Mesothelial cell of epicardium (in vitro differentiated cells): ENCODE measurements at regions not wholly inside any gene's neighbourhood (a gene's known extent, or its start where the extent isn't known, plus 50 kb on each side); places are given as distances from the start of the nearest gene placed in this dataset.

Experiments
- DNase-seq, 2 experiments: peaks; one replicate each; pipeline ENCODE4 v3.0.0; 2021; ENCODE audit warnings: low spot score in 2 of 2; ENCODE audit not compliant: unreplicated experiment in 2 of 2
- H3K27ac Mint-ChIP-seq: 2 replicates; pipeline ENCODE4 v1.8.0; 2021; ENCODE audit warnings: mixed read lengths
- H3K27me3 Mint-ChIP-seq: 2 replicates; pipeline ENCODE4 v1.8.0; 2021; ENCODE audit warnings: low read depth, mixed read lengths
- H3K36me3 Mint-ChIP-seq: 2 replicates; pipeline ENCODE4 v1.8.0; 2021; ENCODE audit warnings: mixed read lengths
- H3K4me1 Mint-ChIP-seq: 2 replicates; pipeline ENCODE4 v1.8.0; 2021; ENCODE audit warnings: mixed read lengths
- H3K4me3 Mint-ChIP-seq: 2 replicates; pipeline ENCODE4 v1.8.0; 2021; ENCODE audit warnings: mild to moderate bottlenecking, moderate library complexity, mixed read lengths
- H3K9me3 Mint-ChIP-seq: 2 replicates; pipeline ENCODE4 v1.8.0; 2021; ENCODE audit warnings: mixed read lengths
- TF ChIP-seq, protein P1 (sequence below): fragments of 200-600 bp; sonication (generic); IDR thresholded peaks from one replicate; pipeline ENCODE4 v1.5.0; 2021; ENCODE audit warnings: antibody characterized with exemption; ENCODE audit not compliant: unreplicated experiment

DNA sequence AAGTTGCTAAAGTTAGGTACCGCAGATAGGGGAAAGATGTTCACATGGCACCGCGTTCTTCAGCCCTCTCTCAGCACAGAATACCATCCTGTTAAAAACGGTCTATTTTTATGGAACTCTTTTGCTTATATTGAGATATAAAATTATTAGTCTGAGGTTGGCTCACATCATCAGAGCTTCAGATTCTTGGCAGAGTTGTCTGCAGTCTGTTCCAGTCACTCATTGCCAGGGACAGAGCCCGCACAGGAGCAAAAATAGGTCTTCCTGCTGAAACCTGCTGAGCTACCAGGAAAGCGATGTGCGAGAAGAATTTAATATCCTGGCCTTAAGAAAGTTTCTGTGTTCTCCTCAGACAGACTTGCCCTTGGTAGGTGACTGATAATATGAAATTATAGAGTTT, 249.8 kb downstream of the VRK1 start:
- TF ChIP-seq, protein P1, sequence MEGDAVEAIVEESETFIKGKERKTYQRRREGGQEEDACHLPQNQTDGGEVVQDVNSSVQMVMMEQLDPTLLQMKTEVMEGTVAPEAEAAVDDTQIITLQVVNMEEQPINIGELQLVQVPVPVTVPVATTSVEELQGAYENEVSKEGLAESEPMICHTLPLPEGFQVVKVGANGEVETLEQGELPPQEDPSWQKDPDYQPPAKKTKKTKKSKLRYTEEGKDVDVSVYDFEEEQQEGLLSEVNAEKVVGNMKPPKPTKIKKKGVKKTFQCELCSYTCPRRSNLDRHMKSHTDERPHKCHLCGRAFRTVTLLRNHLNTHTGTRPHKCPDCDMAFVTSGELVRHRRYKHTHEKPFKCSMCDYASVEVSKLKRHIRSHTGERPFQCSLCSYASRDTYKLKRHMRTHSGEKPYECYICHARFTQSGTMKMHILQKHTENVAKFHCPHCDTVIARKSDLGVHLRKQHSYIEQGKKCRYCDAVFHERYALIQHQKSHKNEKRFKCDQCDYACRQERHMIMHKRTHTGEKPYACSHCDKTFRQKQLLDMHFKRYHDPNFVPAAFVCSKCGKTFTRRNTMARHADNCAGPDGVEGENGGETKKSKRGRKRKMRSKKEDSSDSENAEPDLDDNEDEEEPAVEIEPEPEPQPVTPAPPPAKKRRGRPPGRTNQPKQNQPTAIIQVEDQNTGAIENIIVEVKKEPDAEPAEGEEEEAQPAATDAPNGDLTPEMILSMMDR = no peak
- no peak for DNase-seq
- H3K4me3 Mint-ChIP-seq = no peak overlapping the region
- H3K36me3 Mint-ChIP-seq = no peaks in the 10 kb centered on the region
- H3K9me3 Mint-ChIP-seq = no peaks in the 10 kb centered on the region
- peaks cover 15% of the 10 kb centered on the region for H3K27me3 Mint-ChIP-seq
- no peak overlapping the region for H3K27ac Mint-ChIP-seq
- H3K4me1 Mint-ChIP-seq = no peaks in the 10 kb centered on the region

DNA sequence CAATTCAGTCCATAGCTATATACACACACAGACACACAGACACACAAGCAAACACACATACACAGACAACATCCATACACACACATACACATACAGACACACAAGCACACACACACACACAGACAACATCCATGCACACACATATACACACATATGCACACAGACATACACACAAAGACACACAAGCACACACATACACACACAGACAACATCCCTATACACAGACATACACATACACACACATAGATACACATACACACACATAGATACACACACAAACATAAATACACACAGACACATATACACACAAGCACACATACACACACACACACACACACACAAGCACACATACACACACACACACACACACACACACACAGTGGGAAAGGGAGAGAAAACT, 254.8 kb downstream of the VRK1 start:
- Mint-ChIP-seq H3K4me3 (no peak overlapping the region), H3K27ac (no peak overlapping the region), H3K27me3 (peaks cover 20% of the 10 kb centered on the region), H3K9me3 (no peaks in the 10 kb centered on the region), H3K36me3 (no peaks in the 10 kb centered on the region), H3K4me1 (peaks cover 5% of the 10 kb centered on the region)
- TF ChIP-seq, protein P1 = no peak
- DNase-seq = no peak

DNA sequence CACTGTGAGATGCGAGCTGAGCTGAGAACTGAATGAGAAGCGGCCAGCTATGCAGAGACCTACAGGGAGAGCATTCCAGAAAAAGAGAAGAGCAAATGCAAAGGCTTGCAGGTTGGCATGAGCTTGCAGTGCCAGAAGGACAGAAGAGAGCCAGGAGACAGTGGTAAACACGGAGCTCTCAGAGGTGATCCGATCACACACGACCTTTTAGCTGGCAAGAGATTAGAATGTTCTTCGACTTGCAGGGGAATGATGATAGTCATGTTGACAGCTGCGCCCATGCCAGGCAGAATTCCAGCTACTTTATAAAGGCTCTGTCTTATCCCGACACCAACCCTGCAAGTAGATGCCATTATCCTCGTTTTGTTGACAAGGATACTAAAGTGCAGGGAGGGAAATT, 256.8 kb downstream of the VRK1 start:
- Mint-ChIP-seq H3K27ac (no peak overlapping the region), H3K27me3 (peaks cover 24% of the 10 kb centered on the region), H3K4me3 (no peak overlapping the region), H3K9me3 (no peaks in the 10 kb centered on the region), H3K4me1 (peaks cover 5% of the 10 kb centered on the region), H3K36me3 (no peaks in the 10 kb centered on the region)
- DNase-seq = no peak
- TF ChIP-seq, protein P1 = no peak

DNA sequence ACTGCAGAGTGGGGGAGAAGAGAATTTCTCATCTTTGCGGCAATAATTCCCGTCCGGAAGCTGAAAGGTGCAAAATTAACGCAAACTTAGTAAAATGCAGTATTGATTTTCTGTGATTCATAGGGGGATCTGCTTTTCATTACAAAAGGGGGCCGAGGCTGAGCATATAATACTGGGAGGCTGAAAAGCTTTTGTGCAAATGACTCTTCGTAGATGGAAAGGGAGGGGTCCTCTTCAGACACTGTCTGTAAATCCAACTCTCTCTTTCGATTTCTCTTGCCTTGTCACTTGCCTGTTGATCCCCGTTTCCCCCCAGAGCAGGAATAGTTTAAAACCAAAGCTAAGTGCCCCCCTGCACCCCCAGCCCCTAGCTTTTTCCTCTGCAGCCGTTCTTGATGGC, 258.2 kb downstream of the VRK1 start:
- H3K4me3 Mint-ChIP-seq = no peak overlapping the region
- peaks cover 20% of the 10 kb centered on the region for H3K27me3 Mint-ChIP-seq
- TF ChIP-seq, protein P1 = no peak
- H3K9me3 Mint-ChIP-seq = no peaks in the 10 kb centered on the region
- no peak overlapping the region for H3K27ac Mint-ChIP-seq
- DNase-seq = no peak
- peaks cover 5% of the 10 kb centered on the region for H3K4me1 Mint-ChIP-seq
- no peaks in the 10 kb centered on the region for H3K36me3 Mint-ChIP-seq

DNA sequence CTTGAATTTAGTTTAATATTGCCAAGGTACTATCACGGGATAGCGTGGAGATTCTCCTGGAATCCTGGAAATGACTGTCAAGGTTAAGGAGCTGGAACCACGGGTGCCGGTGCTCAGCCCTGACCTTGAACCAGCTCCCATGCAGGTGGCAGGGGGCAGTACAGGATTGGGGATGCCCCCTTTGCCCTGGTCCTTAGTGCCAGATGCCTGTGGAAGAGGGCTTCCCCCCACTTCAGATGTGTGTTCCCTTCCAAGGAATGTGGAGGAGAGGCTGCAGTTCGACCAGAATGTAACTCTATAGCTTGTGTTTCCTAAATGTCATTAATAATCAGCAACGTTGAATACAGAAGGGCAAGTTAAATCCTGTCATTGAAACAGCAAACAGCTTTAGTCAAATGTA, 258.9 kb downstream of the VRK1 start:
- Mint-ChIP-seq H3K4me1 (peaks cover 5% of the 10 kb centered on the region), H3K4me3 (no peak overlapping the region), H3K27ac (no peak overlapping the region), H3K9me3 (no peaks in the 10 kb centered on the region), H3K27me3 (peaks cover 20% of the 10 kb centered on the region), H3K36me3 (no peaks in the 10 kb centered on the region)
- TF ChIP-seq, protein P1 = no peak
- DNase-seq = no peak
